ENCODE measurements at regions not wholly inside any gene's neighbourhood (a gene's known extent, or its start where the extent isn't known, plus 50 kb on each side); places are given as distances from the start of the nearest gene placed in this dataset.

DNA sequence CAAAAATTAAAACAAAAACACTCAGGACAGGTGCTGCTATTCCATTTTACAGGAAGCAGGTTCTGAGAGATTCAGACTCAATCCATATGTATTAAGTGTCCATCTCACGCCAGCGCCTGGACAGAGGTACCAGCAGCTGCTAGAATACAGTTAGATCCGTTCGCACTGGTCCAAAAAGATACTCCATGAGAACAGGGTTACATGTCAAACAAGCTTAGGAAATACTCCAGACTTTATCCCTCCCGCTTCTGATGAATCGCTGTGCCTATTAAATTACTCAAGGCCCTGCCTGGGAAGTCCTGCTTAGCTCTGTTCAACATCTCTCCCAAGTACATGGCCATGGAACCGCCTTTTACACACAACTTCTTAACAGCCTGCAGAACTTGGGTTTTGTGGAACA, 50.2 kb upstream of the SLC35C1 start:
- POLR2A ChIA-PET (ENCODE audit: partially characterized antibody) = no interaction called here
- no peaks in the 10 kb centered on the region for H3K4me1 Mint-ChIP-seq
- Histone ChIP-seq H3K27me3 (ENCODE audit: insufficient read depth, low read length) (peaks cover 3% of the 10 kb centered on the region), H3K27ac (ENCODE audit: low read depth, low read length) (no peak overlapping the region), H3K4me3 (ENCODE audit: low read length in 2 of 2) (no peak overlapping the region), H3K9me3 (ENCODE audit: control insufficient read depth in 1 of 2, low read length in 2 of 2) (no peaks in the 10 kb centered on the region), H3K4me1 (ENCODE audit: insufficient read depth, low read length) (no peaks in the 10 kb centered on the region), H3K36me3 (ENCODE audit: insufficient read depth, low read length) (no peaks in the 10 kb centered on the region)
- CTCF ChIA-PET (ENCODE audit: partially characterized antibody) = interaction anchor here (1.5 kb wide), 1 partner anchor 17 kb away, joined by 4 read pairs; no protein-coding TSS in a partner anchor
- DNase-seq = no peak
- intact Hi-C loops (cut with micrococcal nuclease) = no loop called here
- no peak overlapping the region for H3K27ac Mint-ChIP-seq
- no peaks in the 10 kb centered on the region for H3K9me3 Mint-ChIP-seq
- peaks cover 28 to 42% of the 10 kb centered on the region in 2 donors for H3K27me3 Mint-ChIP-seq
- H3K4me3 Mint-ChIP-seq = no peak overlapping the region
- H3K36me3 Mint-ChIP-seq = no peaks in the 10 kb centered on the region

DNA sequence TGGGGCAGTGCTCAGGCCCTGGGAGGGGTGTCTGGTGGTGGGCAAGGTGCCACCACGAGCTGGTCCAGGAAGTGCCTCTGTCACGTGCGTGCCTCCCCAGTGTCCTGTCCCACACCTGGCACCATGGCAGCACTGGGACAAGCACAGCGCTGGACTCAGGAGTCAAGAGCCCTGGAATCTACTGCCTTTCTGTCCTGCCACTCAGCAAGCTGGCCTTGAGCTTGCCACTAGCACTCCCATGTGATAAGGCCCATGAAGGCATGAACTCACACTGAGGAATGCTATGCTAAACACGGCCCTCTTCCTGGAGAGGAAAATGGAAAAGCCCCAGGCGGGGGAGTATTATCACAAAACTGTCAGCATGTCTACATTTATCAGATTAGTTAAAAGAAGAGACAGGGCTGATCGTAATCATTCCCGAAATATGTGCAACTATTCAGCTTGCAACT, 50.7 kb upstream of the SLC35C1 start:
- no peak overlapping the region for H3K4me3 ChIP-seq (ENCODE audit: low read length in 2 of 2)
- ChIA-PET CTCF (ENCODE audit: partially characterized antibody) (interaction anchor here (1.5 kb wide), 1 partner anchor 18 kb away, joined by 4 read pairs; no protein-coding TSS in a partner anchor), POLR2A (ENCODE audit: partially characterized antibody) (no interaction called here)
- Mint-ChIP-seq H3K9me3 (no peaks in the 10 kb centered on the region), H3K36me3 (no peaks in the 10 kb centered on the region), H3K4me3 (no peak overlapping the region), H3K4me1 (no peaks in the 10 kb centered on the region), H3K27ac (no peak overlapping the region), H3K27me3 (peaks cover 28 to 42% of the 10 kb centered on the region in 2 donors)
- peaks cover 3% of the 10 kb centered on the region for H3K27me3 ChIP-seq (ENCODE audit: insufficient read depth, low read length)
- intact Hi-C loops (cut with micrococcal nuclease) = no loop called here
- no peaks in the 10 kb centered on the region for H3K4me1 ChIP-seq (ENCODE audit: insufficient read depth, low read length)
- no peak overlapping the region for H3K27ac ChIP-seq (ENCODE audit: low read depth, low read length)
- H3K36me3 ChIP-seq (ENCODE audit: insufficient read depth, low read length) = no peaks in the 10 kb centered on the region
- H3K9me3 ChIP-seq (ENCODE audit: control insufficient read depth in 1 of 2, low read length in 2 of 2) = no peaks in the 10 kb centered on the region
- no peak for DNase-seq

DNA sequence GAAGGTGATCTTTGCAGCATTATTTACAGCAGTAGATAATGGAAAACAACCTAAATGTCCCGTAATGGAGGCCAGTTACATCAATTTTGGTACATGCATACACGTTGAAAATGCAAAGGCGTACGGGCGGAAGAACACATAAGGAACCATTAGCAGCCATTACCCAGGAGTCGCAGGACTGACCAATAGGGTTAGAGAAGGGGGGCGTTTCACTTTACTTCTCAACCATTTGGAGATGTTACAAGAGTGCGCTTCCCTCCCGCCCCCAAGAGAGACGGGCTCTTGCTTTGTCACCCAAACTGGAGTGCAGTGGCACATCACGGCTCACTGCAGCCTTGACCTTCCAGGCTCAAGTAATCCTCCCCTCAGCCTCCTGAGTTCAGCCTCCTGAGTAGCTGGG, 52.8 kb upstream of the SLC35C1 start:
- Histone ChIP-seq H3K9me3 (ENCODE audit: control insufficient read depth in 1 of 2, low read length in 2 of 2) (no peaks in the 10 kb centered on the region), H3K36me3 (ENCODE audit: insufficient read depth, low read length) (no peaks in the 10 kb centered on the region), H3K4me3 (ENCODE audit: low read length in 2 of 2) (no peak overlapping the region), H3K27me3 (ENCODE audit: insufficient read depth, low read length) (peaks cover 3% of the 10 kb centered on the region), H3K4me1 (ENCODE audit: insufficient read depth, low read length) (no peaks in the 10 kb centered on the region), H3K27ac (ENCODE audit: low read depth, low read length) (no peak overlapping the region)
- H3K9me3 Mint-ChIP-seq = no peaks in the 10 kb centered on the region
- intact Hi-C loops (cut with micrococcal nuclease) = no loop called here
- no peak overlapping the region for H3K4me3 Mint-ChIP-seq
- H3K27me3 Mint-ChIP-seq = peaks cover 28 to 34% of the 10 kb centered on the region in 2 donors
- no peak overlapping the region for H3K27ac Mint-ChIP-seq
- DNase-seq = no peak
- no peaks in the 10 kb centered on the region for H3K36me3 Mint-ChIP-seq
- CTCF ChIA-PET (ENCODE audit: partially characterized antibody) = no interaction called here
- H3K4me1 Mint-ChIP-seq = no peaks in the 10 kb centered on the region
- POLR2A ChIA-PET (ENCODE audit: partially characterized antibody) = no interaction called here

DNA sequence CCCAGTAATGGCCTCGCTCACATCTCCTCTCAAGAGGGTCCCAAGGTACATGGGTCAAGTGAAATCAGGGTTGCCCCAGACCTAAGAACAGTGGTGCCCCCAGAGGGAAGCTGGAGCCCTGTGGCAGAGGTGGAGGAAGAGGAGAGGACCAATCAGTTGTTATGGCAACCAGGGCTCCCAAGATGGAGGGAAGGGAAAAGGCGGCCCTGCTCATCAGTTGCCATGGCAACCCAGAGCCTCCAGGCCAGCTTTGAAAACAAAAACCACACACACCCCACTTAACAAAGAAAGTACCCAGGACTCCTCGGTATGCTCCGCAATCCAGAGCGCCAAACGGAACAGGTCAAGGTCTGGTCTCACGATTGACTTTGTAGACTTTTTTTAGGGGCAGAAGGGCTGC, 53.5 kb upstream of the SLC35C1 start:
- Histone ChIP-seq H3K27me3 (ENCODE audit: insufficient read depth, low read length) (peaks cover 3% of the 10 kb centered on the region), H3K4me3 (ENCODE audit: low read length in 2 of 2) (no peak overlapping the region), H3K4me1 (ENCODE audit: insufficient read depth, low read length) (no peaks in the 10 kb centered on the region), H3K36me3 (ENCODE audit: insufficient read depth, low read length) (no peaks in the 10 kb centered on the region), H3K27ac (ENCODE audit: low read depth, low read length) (no peak overlapping the region), H3K9me3 (ENCODE audit: control insufficient read depth in 1 of 2, low read length in 2 of 2) (no peaks in the 10 kb centered on the region)
- intact Hi-C loops (cut with micrococcal nuclease) = no loop called here
- no peak for DNase-seq
- Mint-ChIP-seq H3K4me1 (no peaks in the 10 kb centered on the region), H3K36me3 (no peaks in the 10 kb centered on the region), H3K4me3 (no peak overlapping the region), H3K27me3 (peaks cover 29% of the 10 kb centered on the region in 2 donors), H3K9me3 (no peaks in the 10 kb centered on the region), H3K27ac (no peak overlapping the region)
- CTCF ChIA-PET (ENCODE audit: partially characterized antibody) = no interaction called here
- POLR2A ChIA-PET (ENCODE audit: partially characterized antibody) = no interaction called here

DNA sequence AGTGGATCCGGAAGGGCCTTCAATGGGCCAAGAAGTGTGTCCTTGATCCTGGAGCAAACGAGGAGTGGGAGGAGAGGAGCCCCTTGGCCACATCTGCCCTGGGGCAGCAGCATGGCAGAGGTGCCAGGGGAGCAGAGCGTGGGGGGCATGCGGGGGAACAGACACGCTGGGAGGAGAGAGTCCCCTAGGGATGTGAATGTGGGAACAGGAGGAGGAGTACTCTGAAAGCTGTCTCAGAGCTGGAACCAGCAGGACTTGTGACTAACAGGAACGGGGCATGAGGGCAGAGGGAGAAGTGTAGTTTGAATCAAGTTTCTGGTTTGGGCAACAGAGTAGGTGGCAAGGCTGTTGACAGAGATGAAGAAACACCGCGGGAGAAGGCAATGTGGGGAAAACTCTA, 54.5 kb upstream of the SLC35C1 start:
- CTCF ChIA-PET (ENCODE audit: partially characterized antibody) = no interaction called here
- H3K4me1 Mint-ChIP-seq = no peaks in the 10 kb centered on the region
- no peaks in the 10 kb centered on the region for H3K9me3 ChIP-seq (ENCODE audit: control insufficient read depth in 1 of 2, low read length in 2 of 2)

DNA sequence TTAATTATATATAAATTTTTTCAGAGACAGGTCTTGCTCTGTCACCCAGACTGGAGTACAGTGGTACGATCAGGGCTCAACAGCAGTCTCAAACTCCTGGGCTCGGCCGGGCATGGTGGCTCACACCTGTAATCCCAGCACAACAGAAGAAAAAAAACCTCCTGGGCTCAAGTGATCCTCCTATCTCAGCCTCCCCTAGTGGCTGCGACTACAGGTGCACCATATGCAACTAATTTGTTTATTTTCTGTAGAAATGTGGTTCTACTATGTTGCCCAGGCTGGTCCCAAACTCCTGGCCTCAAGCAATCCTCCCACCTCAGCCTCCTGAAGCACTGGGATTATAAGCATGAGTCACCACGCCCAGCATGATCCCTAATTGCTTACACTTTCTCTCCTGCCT, 56.1 kb upstream of the SLC35C1 start:
- intact Hi-C loops (cut with micrococcal nuclease) = no loop called here
- Histone ChIP-seq H3K4me1 (ENCODE audit: insufficient read depth, low read length) (no peaks in the 10 kb centered on the region), H3K4me3 (ENCODE audit: low read length in 2 of 2) (no peak overlapping the region), H3K27ac (ENCODE audit: low read depth, low read length) (no peak overlapping the region), H3K36me3 (ENCODE audit: insufficient read depth, low read length) (no peaks in the 10 kb centered on the region), H3K9me3 (ENCODE audit: control insufficient read depth in 1 of 2, low read length in 2 of 2) (no peaks in the 10 kb centered on the region), H3K27me3 (ENCODE audit: insufficient read depth, low read length) (peaks cover 3% of the 10 kb centered on the region)
- ChIA-PET POLR2A (ENCODE audit: partially characterized antibody) (no interaction called here), CTCF (ENCODE audit: partially characterized antibody) (no interaction called here)
- DNase-seq = no peak
- Mint-ChIP-seq H3K27me3 (peaks cover 22 to 23% of the 10 kb centered on the region in 2 donors), H3K4me1 (no peaks in the 10 kb centered on the region), H3K9me3 (no peaks in the 10 kb centered on the region), H3K36me3 (no peaks in the 10 kb centered on the region), H3K4me3 (no peak overlapping the region), H3K27ac (no peak overlapping the region)

More for the DNA sequence above, 54.5 kb upstream of the SLC35C1 start:
- H3K27me3 Mint-ChIP-seq = peaks cover 26 to 29% of the 10 kb centered on the region in 2 donors
- no peak for DNase-seq
- Histone ChIP-seq H3K27me3 (ENCODE audit: insufficient read depth, low read length) (peaks cover 3% of the 10 kb centered on the region), H3K4me1 (ENCODE audit: insufficient read depth, low read length) (no peaks in the 10 kb centered on the region), H3K27ac (ENCODE audit: low read depth, low read length) (no peak overlapping the region), H3K4me3 (ENCODE audit: low read length in 2 of 2) (no peak overlapping the region), H3K36me3 (ENCODE audit: insufficient read depth, low read length) (no peaks in the 10 kb centered on the region)
- no peak overlapping the region for H3K4me3 Mint-ChIP-seq
- no peaks in the 10 kb centered on the region for H3K9me3 Mint-ChIP-seq
- intact Hi-C loops (cut with micrococcal nuclease) = no loop called here
- H3K27ac Mint-ChIP-seq = no peak overlapping the region
- POLR2A ChIA-PET (ENCODE audit: partially characterized antibody) = no interaction called here
- H3K36me3 Mint-ChIP-seq = no peaks in the 10 kb centered on the region

DNA sequence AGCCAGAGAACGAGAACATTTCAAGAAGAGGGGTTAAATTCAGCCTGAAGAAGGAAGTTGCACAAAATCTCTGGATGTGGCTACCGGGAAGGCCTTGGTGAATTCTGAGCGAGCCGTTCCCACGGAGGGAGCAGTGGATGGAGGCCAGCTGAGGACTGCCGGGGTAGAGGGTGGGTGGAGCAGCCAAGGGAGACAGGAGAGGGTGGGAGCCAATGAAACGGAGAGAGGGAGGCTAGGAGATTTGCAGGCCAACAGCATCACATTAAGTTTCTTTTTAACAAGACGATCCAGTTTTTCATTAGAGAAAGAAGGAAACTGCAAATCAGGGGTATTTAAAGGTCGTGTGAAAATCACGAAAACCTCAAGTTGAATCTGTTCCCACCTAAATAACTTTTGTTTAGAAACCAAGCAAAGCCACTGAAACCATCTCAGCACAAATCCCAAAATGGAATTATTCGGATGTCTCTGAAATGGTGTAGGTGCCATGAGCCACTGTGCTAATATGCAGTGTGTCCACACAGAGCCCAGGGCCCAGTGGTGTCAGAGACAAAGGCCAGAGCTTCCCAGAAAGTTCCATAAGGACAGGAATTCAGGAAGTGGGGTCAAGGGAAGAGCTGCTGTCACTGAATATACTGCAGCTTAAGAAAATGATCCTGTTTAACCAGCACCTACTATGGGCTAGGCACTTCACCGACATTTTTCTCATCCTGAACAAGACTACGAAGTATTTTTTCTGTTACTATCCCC, 59.7 kb upstream of the SLC35C1 start:
- H3K27me3 Mint-ChIP-seq = peaks cover 6 to 12% of the 10 kb centered on the region in 2 donors
- H3K4me3 Mint-ChIP-seq = no peak overlapping the region
- intact Hi-C loops (cut with micrococcal nuclease) = no loop called here
- no peaks in the 10 kb centered on the region for H3K4me1 Mint-ChIP-seq
- H3K27ac ChIP-seq (ENCODE audit: low read depth, low read length) = no peak overlapping the region
- CTCF ChIA-PET (ENCODE audit: partially characterized antibody) = no interaction called here
- POLR2A ChIA-PET (ENCODE audit: partially characterized antibody) = no interaction called here
- H3K36me3 Mint-ChIP-seq = no peaks in the 10 kb centered on the region
- H3K36me3 ChIP-seq (ENCODE audit: insufficient read depth, low read length) = no peaks in the 10 kb centered on the region
- H3K27ac Mint-ChIP-seq = no peak overlapping the region
- no peaks in the 10 kb centered on the region for H3K9me3 ChIP-seq (ENCODE audit: control insufficient read depth in 1 of 2, low read length in 2 of 2)
- DNase-seq = no peak
- no peaks in the 10 kb centered on the region for H3K4me1 ChIP-seq (ENCODE audit: insufficient read depth, low read length)
- H3K27me3 ChIP-seq (ENCODE audit: insufficient read depth, low read length) = no peaks in the 10 kb centered on the region
- no peaks in the 10 kb centered on the region for H3K9me3 Mint-ChIP-seq
- no peak overlapping the region for H3K4me3 ChIP-seq (ENCODE audit: low read length in 2 of 2)
